LNCaP clone FGC (cell line): ENCODE measurements at regions not wholly inside any gene's neighbourhood (a gene's known extent, or its start where the extent isn't known, plus 50 kb on each side); places are given as distances from the start of the nearest gene placed in this dataset.
"Not testable (repeated sequence)": the region's sequence is repeated elsewhere in the genome, so short reads cannot be mapped to it uniquely, and the experiment has no call there.

Source experiments
- DNase-seq: peaks from one replicate; pipeline ENCODE4 v3.0.0-alpha.2; 2011; ENCODE audit warnings: low read depth
- H3K4me3 ChIP-seq: 2 replicates; pipeline ENCODE4 v1.5.1; 2011; ENCODE audit warnings: mild to moderate bottlenecking, low read depth, low read length, control low read depth
- CTCF ChIP-seq: IDR thresholded peaks from 2 replicates; pipeline ENCODE4 v1.5.1; 2012; ENCODE audit warnings: mild to moderate bottlenecking; ENCODE audit not compliant: control insufficient read depth, insufficient read depth; ENCODE audit errors: extremely low read depth

- peak overlapping the region; percentile 45 for H3K4me3 ChIP-seq
- no peak for TF ChIP-seq CTCF
- DNase-seq, result no peak
Measured at GRCh38 chr1:148389027-148389339, 94.1 kb downstream of the PPIAL4G start.

GRCh38 chr1:148388260-148389026 is 94.7 kb downstream of the PPIAL4G start:
- peak overlapping the region; percentile 45 for H3K4me3 ChIP-seq
- no peak for TF ChIP-seq CTCF
- peak; percentile 79 for DNase-seq

- DNase-seq, H3K4me3 ChIP-seq: not testable (repeated sequence)
Measured at GRCh38 chr1:148387949-148388259, 95.2 kb downstream of the PPIAL4G start.

- not testable (repeated sequence) for H3K4me3 ChIP-seq, DNase-seq
Measured at GRCh38 chr1:148387122-148387948, 95.8 kb downstream of the PPIAL4G start.

- no peak for DNase-seq
- TF ChIP-seq CTCF, result no peak
- H3K4me3 ChIP-seq, result no peak overlapping the region
Measured at GRCh38 chr1:148386617-148387016, 96.5 kb downstream of the PPIAL4G start.

- not testable (repeated sequence) for DNase-seq, H3K4me3 ChIP-seq
Measured at GRCh38 chr1:148386031-148386398, 97.1 kb downstream of the PPIAL4G start.

- H3K4me3 ChIP-seq, result no peak overlapping the region
- no peak for DNase-seq
- no peak for TF ChIP-seq CTCF
Measured at GRCh38 chr1:148385371-148386030, 97.6 kb downstream of the PPIAL4G start.

- TF ChIP-seq CTCF, result no peak
- DNase-seq, result no peak
- no peak overlapping the region for H3K4me3 ChIP-seq
Measured at GRCh38 chr1:148383966-148384365, 99.1 kb downstream of the PPIAL4G start.
